H1 (cell line): ENCODE measurements at regions not wholly inside any gene's neighbourhood (a gene's known extent, or its start where the extent isn't known, plus 50 kb on each side); places are given as distances from the start of the nearest gene placed in this dataset.

Experiments used
- ASH2L ChIP-seq: fragments of 200-600, 300-600 bp; sonication (generic); IDR thresholded peaks from one replicate; pipeline ENCODE4 v1.7.1; 2017; ENCODE audit warnings: low read length
- MAX ChIP-seq: IDR thresholded peaks from 2 replicates; pipeline ENCODE4 v1.6.1; 2012; ENCODE audit warnings: inconsistent platforms
- USF2 ChIP-seq: IDR thresholded peaks from 2 replicates; pipeline ENCODE4 v1.6.1; 2011; ENCODE audit warnings: low read length, improper control_type of control experiment

- no peak for TF ChIP-seq USF2
- no peak for TF ChIP-seq MAX
- no peak for TF ChIP-seq ASH2L
Observed at GRCh38 chr2:126300348-126300747, 355.6 kb upstream of the GYPC start (continued).
